HS-27A (cell line): ENCODE measurements at regions not wholly inside any gene's neighbourhood (a gene's known extent, or its start where the extent isn't known, plus 50 kb on each side); places are given as distances from the start of the nearest gene placed in this dataset.

Experiments
- DNase-seq: peaks from one replicate; pipeline ENCODE4 v3.0.0-alpha.2; 2012; ENCODE audit warnings: low read depth, missing footprints

- DNase-seq: no peak
Observed at GRCh38 chr12:19954163-19954562, 414.2 kb upstream of the PDE3A start.

GRCh38 chr12:19957308-19958125 is 410.8 kb upstream of the PDE3A start:
- no peak for DNase-seq

GRCh38 chr12:19958389-19958788 is 409.9 kb upstream of the PDE3A start:
- no peak for DNase-seq

GRCh38 chr12:19959353-19959752 is 409.0 kb upstream of the PDE3A start:
- no peak for DNase-seq

GRCh38 chr12:19960527-19960926 is 407.8 kb upstream of the PDE3A start:
- no peak for DNase-seq

GRCh38 chr12:19962192-19962591 is 406.1 kb upstream of the PDE3A start:
- DNase-seq: no peak

- DNase-seq: no peak
Observed at GRCh38 chr12:19963972-19964371, 404.4 kb upstream of the PDE3A start.

GRCh38 chr12:19964549-19964948 is 403.8 kb upstream of the PDE3A start:
- peak; percentile 52 for DNase-seq

- no peak for DNase-seq
Observed at GRCh38 chr12:19965196-19966038, 402.9 kb upstream of the PDE3A start.

- DNase-seq: no peak
Observed at GRCh38 chr12:19967001-19967400, 401.3 kb upstream of the PDE3A start.

GRCh38 chr12:19967431-19967830 is 400.9 kb upstream of the PDE3A start:
- peak; percentile 81 for DNase-seq

GRCh38 chr12:19970116-19970515 is 398.2 kb upstream of the PDE3A start:
- peak; percentile 42 for DNase-seq

GRCh38 chr12:19970821-19971220 is 397.5 kb upstream of the PDE3A start:
- no peak for DNase-seq

- DNase-seq: no peak
Observed at GRCh38 chr12:19971361-19972280, 396.7 kb upstream of the PDE3A start.

GRCh38 chr12:19972325-19973288 is 395.7 kb upstream of the PDE3A start:
- no peak for DNase-seq

GRCh38 chr12:19978193-19978592 is 390.1 kb upstream of the PDE3A start:
- peak; percentile 74 for DNase-seq

GRCh38 chr12:19979584-19979983 is 388.8 kb upstream of the PDE3A start:
- DNase-seq: no peak

GRCh38 chr12:19981944-19982343 is 386.4 kb upstream of the PDE3A start:
- no peak for DNase-seq

- DNase-seq: no peak
Observed at GRCh38 chr12:19988001-19988400, 380.3 kb upstream of the PDE3A start.

GRCh38 chr12:19988459-19988873 is 379.9 kb upstream of the PDE3A start:
- DNase-seq: no peak

GRCh38 chr12:19988948-19989347 is 379.4 kb upstream of the PDE3A start:
- DNase-seq: no peak
